ENCODE measurements at regions not wholly inside any gene's neighbourhood (a gene's known extent, or its start where the extent isn't known, plus 50 kb on each side); places are given as distances from the start of the nearest gene placed in this dataset.

- TF ChIP-seq EZH2 (IDR thresholded peaks at IDR 0.05; ENCODE audit: borderline replicate concordance, insufficient read depth, low read length, poor library complexity, severe bottlenecking) = no peak
- no peak for TF ChIP-seq REST (IDR thresholded peaks at IDR 0.05; ENCODE audit: borderline replicate concordance)
- TF ChIP-seq CTCF (IDR thresholded peaks at IDR 0.05; ENCODE audit: poor library complexity, severe bottlenecking) = no peak
- no peak for TF ChIP-seq POLR2AphosphoS5 (IDR thresholded peaks at IDR 0.05)
- no peak for TF ChIP-seq EP300 (conservative IDR thresholded peaks at IDR 0.05; ENCODE audit: poor library complexity, severe bottlenecking)
- TF ChIP-seq RAD21 (conservative IDR thresholded peaks at IDR 0.05) = no peak
Measured at GRCh38 chr21:38720074-38720473, 85.7 kb upstream of the ETS2 start.

Measured in neural cell (in vitro differentiated cells).